Trophoblast cell (in vitro differentiated cells and primary cell): ENCODE measurements at regions not wholly inside any gene's neighbourhood (a gene's known extent, or its start where the extent isn't known, plus 50 kb on each side); places are given as distances from the start of the nearest gene placed in this dataset.

Experiments
- DNase-seq, 2 donors: peaks; one replicate each; pipeline ENCODE4 v3.0.0-alpha.2; 2016
- H2AFZ ChIP-seq: 2 replicates; pipeline ENCODE4 v1.6.1; 2013; ENCODE audit warnings: low read length, moderate library complexity, mild to moderate bottlenecking; ENCODE audit not compliant: insufficient read depth, poor library complexity
- H2AK5ac ChIP-seq: 2 replicates; pipeline ENCODE4 v1.6.1; 2013; ENCODE audit warnings: mild to moderate bottlenecking, low read length
- H2BK120ac ChIP-seq: 2 replicates; pipeline ENCODE4 v1.6.1; 2013; ENCODE audit warnings: low read length, mild to moderate bottlenecking, moderate library complexity; ENCODE audit not compliant: insufficient read depth, poor library complexity
- H2BK12ac ChIP-seq: 2 replicates; pipeline ENCODE4 v1.6.1; 2013; ENCODE audit warnings: mild to moderate bottlenecking, low read length, moderate library complexity
- H2BK5ac ChIP-seq: 2 replicates; pipeline ENCODE4 v1.6.1; 2013; ENCODE audit warnings: low read length, low read depth, moderate library complexity, mild to moderate bottlenecking; ENCODE audit not compliant: poor library complexity
- H3K14ac ChIP-seq: 2 replicates; pipeline ENCODE4 v1.6.1; 2013; ENCODE audit warnings: mild to moderate bottlenecking, low read length
- H3K18ac ChIP-seq: 2 replicates; pipeline ENCODE4 v1.6.1; 2013; ENCODE audit warnings: mild to moderate bottlenecking, low read length
- H3K23ac ChIP-seq: 2 replicates; pipeline ENCODE4 v1.6.1; 2013; ENCODE audit warnings: low read length
- H3K27ac ChIP-seq: 2 replicates; pipeline ENCODE4 v1.5.1; 2013; ENCODE audit warnings: low read depth, mild to moderate bottlenecking, inconsistent platforms, low read length, moderate library complexity
- H3K27me3 ChIP-seq: 2 replicates; pipeline ENCODE4 v1.6.1; 2013; ENCODE audit warnings: inconsistent platforms, mild to moderate bottlenecking, low read length, moderate library complexity; ENCODE audit not compliant: insufficient read depth
- H3K36me3 ChIP-seq, 2 experiments: 1 replicate in 1 of 2; 2 replicates in 1 of 2; pipeline ENCODE4 v1.6.1; 2013; ENCODE audit warnings: low read length in 2 of 2, mild to moderate bottlenecking in 2 of 2, moderate library complexity in 1 of 2; ENCODE audit not compliant: insufficient read depth in 2 of 2, control insufficient read depth in 1 of 2
- H3K4ac ChIP-seq: 2 replicates; pipeline ENCODE4 v1.6.1; 2013; ENCODE audit warnings: low read depth, mild to moderate bottlenecking, low read length, moderate library complexity
- H3K4me1 ChIP-seq, 2 experiments: 1 replicate in 1 of 2; 2 replicates in 1 of 2; pipeline ENCODE4 v1.6.1; 2013; ENCODE audit warnings: low read length in 2 of 2, mild to moderate bottlenecking in 2 of 2, moderate library complexity in 1 of 2; ENCODE audit not compliant: insufficient read depth in 2 of 2, control insufficient read depth in 1 of 2
- H3K4me2 ChIP-seq: 2 replicates; pipeline ENCODE4 v1.6.1; 2013; ENCODE audit warnings: inconsistent platforms, mild to moderate bottlenecking, low read length, moderate library complexity
- H3K4me3 ChIP-seq: 2 replicates; pipeline ENCODE4 v1.5.1; 2013; ENCODE audit warnings: mild to moderate bottlenecking, low read depth, low read length, inconsistent platforms
- H3K79me1 ChIP-seq: one replicate; pipeline ENCODE4 v1.6.1; 2013; ENCODE audit warnings: low read length
- H3K79me2 ChIP-seq: 2 replicates; pipeline ENCODE4 v1.6.1; 2013; ENCODE audit warnings: low read length, mild to moderate bottlenecking; ENCODE audit not compliant: control insufficient read depth, insufficient read depth, poor library complexity
- H3K9ac ChIP-seq: 2 replicates; pipeline ENCODE4 v1.6.1; 2013; ENCODE audit warnings: mild to moderate bottlenecking, low read length
- H3K9me3 ChIP-seq: 2 replicates; pipeline ENCODE4 v1.6.1; 2013; ENCODE audit warnings: low read depth, mild to moderate bottlenecking, control low read depth, inconsistent platforms, low read length; ENCODE audit not compliant: insufficient read depth
- H4K12ac ChIP-seq: 2 replicates; pipeline ENCODE4 v1.6.1; 2013; ENCODE audit warnings: low read depth, mild to moderate bottlenecking, low read length, moderate library complexity
- H4K8ac ChIP-seq: 2 replicates; pipeline ENCODE4 v1.6.1; 2013; ENCODE audit warnings: low read depth, mild to moderate bottlenecking, low read length, moderate library complexity
- H4K91ac ChIP-seq: one replicate; pipeline ENCODE4 v1.6.1; 2013; ENCODE audit warnings: low read depth, mild to moderate bottlenecking, low read length, moderate library complexity
- WGBS: extraction: QIAGEN DNeasy Blood & Tissue Kit; methylation state at CpG from one replicate; pipeline ENCODE4 v1.1.7; 2013; ENCODE audit warnings: missing lambda C conversion rate; ENCODE audit not compliant: insufficient read length, insufficient coverage; ENCODE audit errors: extremely low coverage; 5-methylcytosine and 5-hydroxymethylcytosine counted together

DNA sequence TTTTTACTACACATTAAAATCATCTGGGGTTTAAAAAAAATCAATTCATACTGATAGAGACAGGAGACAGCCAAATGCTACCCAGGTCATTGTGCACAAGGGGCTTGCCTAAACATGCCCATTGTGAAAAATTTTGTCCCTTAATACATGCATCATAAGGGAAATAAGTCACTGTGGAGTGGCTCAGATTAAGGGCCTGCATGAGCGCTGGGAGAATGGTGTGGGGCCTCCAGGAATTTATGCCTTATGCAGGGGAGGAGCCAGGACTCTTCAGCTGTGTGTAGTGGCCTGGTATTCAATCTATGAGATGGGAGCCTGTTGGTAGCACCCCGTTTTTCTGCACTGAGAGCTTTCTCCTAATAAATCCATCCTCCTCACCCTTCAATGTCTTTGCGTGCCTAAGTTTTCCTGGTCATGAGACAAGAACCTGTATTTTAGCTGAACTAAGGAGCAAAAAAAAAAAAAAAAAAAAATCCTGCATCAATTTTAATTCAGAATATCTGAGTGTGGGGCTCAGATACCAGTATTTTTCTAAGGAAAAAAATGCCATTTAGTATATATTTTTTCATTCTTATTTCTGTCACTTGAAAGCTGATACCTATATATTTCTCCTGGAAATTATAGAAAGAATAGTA is 997.6 kb upstream of the ATXN8OS start:
- H3K23ac ChIP-seq, result no peak overlapping the region
- no peak overlapping the region for H3K4ac ChIP-seq
- no peak overlapping the region for H2BK5ac ChIP-seq
- H3K18ac ChIP-seq, result no peak overlapping the region
- no peak overlapping the region for H3K4me2 ChIP-seq
- H3K79me2 ChIP-seq, result no peaks in the 10 kb centered on the region
- no peaks in the 10 kb centered on the region for H3K4me1 ChIP-seq
- DNase-seq, result no peak
- H4K8ac ChIP-seq, result no peak overlapping the region
- no peak overlapping the region for H2BK120ac ChIP-seq
- H3K36me3 ChIP-seq, result no peaks in the 10 kb centered on the region
- H3K9ac ChIP-seq, result no peak overlapping the region
- H4K12ac ChIP-seq, result no peak overlapping the region
- no peaks in the 10 kb centered on the region for H3K27me3 ChIP-seq
- no peak overlapping the region for H3K27ac ChIP-seq
- H2AFZ ChIP-seq, result no peak overlapping the region
- no peak overlapping the region for H4K91ac ChIP-seq
- no CpG with 5 or more reads among the region's 3 CpGs for WGBS
- H3K14ac ChIP-seq, result no peak overlapping the region
- peaks cover 2% of the 10 kb centered on the region for H3K9me3 ChIP-seq
- no peak overlapping the region for H3K4me3 ChIP-seq
- no peak overlapping the region for H2AK5ac ChIP-seq
- no peaks in the 10 kb centered on the region for H3K79me1 ChIP-seq
- no peak overlapping the region for H2BK12ac ChIP-seq

DNA sequence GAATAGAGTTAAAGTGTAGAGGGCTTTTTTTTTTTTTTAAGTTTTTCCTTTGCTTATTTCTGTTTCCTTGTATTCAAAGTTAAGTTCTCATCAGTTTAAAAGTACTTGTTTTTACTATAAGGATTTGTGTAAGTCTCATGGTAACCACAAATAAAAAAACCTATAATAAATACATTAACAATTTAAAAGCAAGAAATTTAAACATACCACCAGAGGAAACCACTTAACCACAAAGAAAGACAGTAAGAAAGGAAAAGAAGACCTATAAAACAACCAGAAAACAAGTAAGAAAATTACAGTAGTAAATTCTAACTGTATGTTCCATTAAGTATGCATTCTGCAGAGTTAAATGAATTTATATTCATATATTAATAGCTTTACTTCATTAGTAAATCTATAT is 999.1 kb upstream of the ATXN8OS start:
- no peak overlapping the region for H4K91ac ChIP-seq
- no peak for DNase-seq
- H3K9ac ChIP-seq, result no peak overlapping the region
- H3K9me3 ChIP-seq, result peaks cover 2% of the 10 kb centered on the region
- H3K79me2 ChIP-seq, result no peaks in the 10 kb centered on the region
- H3K27me3 ChIP-seq, result no peaks in the 10 kb centered on the region
- H3K14ac ChIP-seq, result no peak overlapping the region
- no peak overlapping the region for H2BK120ac ChIP-seq
- no peak overlapping the region for H4K8ac ChIP-seq
- H2AK5ac ChIP-seq, result no peak overlapping the region
- no peak overlapping the region for H3K4ac ChIP-seq
- no peak overlapping the region for H2AFZ ChIP-seq
- H3K18ac ChIP-seq, result no peak overlapping the region
- no peak overlapping the region for H3K27ac ChIP-seq
- no peak overlapping the region for H2BK12ac ChIP-seq
- no peak overlapping the region for H4K12ac ChIP-seq
- H3K4me3 ChIP-seq, result no peak overlapping the region
- no peaks in the 10 kb centered on the region for H3K36me3 ChIP-seq
- H2BK5ac ChIP-seq, result no peak overlapping the region
- H3K4me2 ChIP-seq, result no peak overlapping the region
- H3K23ac ChIP-seq, result no peak overlapping the region
- H3K4me1 ChIP-seq, result no peaks in the 10 kb centered on the region
- H3K79me1 ChIP-seq, result no peaks in the 10 kb centered on the region

DNA sequence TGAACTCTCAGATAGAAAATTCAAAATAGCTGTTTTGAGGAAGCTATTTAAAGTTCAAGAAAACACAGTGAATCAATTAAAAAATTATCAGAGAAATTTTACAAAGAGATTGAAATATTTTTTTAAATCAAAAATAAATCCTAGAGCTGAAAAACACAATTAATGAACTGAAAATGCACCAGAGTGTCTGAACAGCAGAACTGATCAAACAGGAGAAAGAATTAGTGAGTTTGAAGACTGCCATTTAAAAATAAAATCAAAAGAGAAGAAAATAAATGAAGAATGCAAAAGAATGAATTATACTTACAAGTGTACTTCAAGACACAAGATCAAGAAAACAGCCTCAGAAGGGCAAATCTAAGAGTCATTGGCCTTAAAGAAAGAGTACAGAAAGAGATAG is 1000.2 kb upstream of the ATXN8OS start:
- Histone ChIP-seq H3K18ac (no peak overlapping the region), H3K79me2 (no peaks in the 10 kb centered on the region), H4K91ac (no peak overlapping the region), H3K79me1 (no peaks in the 10 kb centered on the region), H3K9me3 (peaks cover 2% of the 10 kb centered on the region), H3K14ac (no peak overlapping the region), H3K4ac (no peak overlapping the region), H2AK5ac (no peak overlapping the region), H2BK5ac (no peak overlapping the region), H3K4me3 (no peak overlapping the region), H3K23ac (no peak overlapping the region), H3K27ac (no peak overlapping the region), H3K27me3 (no peaks in the 10 kb centered on the region), H4K12ac (no peak overlapping the region), H2BK12ac (no peak overlapping the region), H2BK120ac (no peak overlapping the region), H3K4me1 (no peaks in the 10 kb centered on the region), H3K4me2 (no peak overlapping the region), H3K9ac (no peak overlapping the region), H3K36me3 (no peaks in the 10 kb centered on the region), H4K8ac (no peak overlapping the region), H2AFZ (no peak overlapping the region)
- DNase-seq, result no peak

DNA sequence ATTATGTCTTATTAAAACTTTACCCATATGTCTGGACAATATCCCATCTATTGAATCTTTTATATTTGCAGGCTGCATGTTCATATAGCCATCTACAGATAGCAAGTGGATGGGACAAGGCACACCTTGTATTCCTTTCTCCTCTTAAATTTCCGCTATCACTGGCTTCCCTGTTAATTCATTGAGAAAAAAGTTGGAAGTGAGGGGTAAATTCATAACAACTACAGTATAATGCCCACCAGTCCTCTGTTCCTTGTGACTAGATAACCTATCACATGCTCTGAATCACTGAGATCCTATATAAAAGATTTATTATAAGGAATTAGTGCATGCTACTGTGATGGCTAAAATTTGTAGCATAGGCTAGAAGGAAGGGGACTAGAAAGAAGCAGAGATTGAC is 1005.8 kb upstream of the ATXN8OS start:
- no peak overlapping the region for H3K23ac ChIP-seq
- H2AK5ac ChIP-seq, result no peak overlapping the region
- no peak overlapping the region for H2BK120ac ChIP-seq
- H3K27ac ChIP-seq, result no peak overlapping the region
- no peak overlapping the region for H2AFZ ChIP-seq
- H3K14ac ChIP-seq, result no peak overlapping the region
- no peak overlapping the region for H3K4me3 ChIP-seq
- H3K18ac ChIP-seq, result no peak overlapping the region
- no peak for DNase-seq
- H4K8ac ChIP-seq, result no peak overlapping the region
- H3K79me1 ChIP-seq, result no peaks in the 10 kb centered on the region
- no peaks in the 10 kb centered on the region for H3K4me1 ChIP-seq
- no CpG with 5 or more reads among the region's 1 CpG for WGBS
- H4K91ac ChIP-seq, result no peak overlapping the region
- no peak overlapping the region for H2BK5ac ChIP-seq
- H3K9ac ChIP-seq, result no peak overlapping the region
- no peaks in the 10 kb centered on the region for H3K36me3 ChIP-seq
- H3K27me3 ChIP-seq, result no peaks in the 10 kb centered on the region
- no peak overlapping the region for H3K4ac ChIP-seq
- H2BK12ac ChIP-seq, result no peak overlapping the region
- no peak overlapping the region for H3K4me2 ChIP-seq
- peaks cover 2% of the 10 kb centered on the region for H3K9me3 ChIP-seq
- no peak overlapping the region for H4K12ac ChIP-seq
- H3K79me2 ChIP-seq, result no peaks in the 10 kb centered on the region
